Fibroblast of lung (primary cell): ENCODE measurements at regions not wholly inside any gene's neighbourhood (a gene's known extent, or its start where the extent isn't known, plus 50 kb on each side); places are given as distances from the start of the nearest gene placed in this dataset.

ENCODE experiments used
- EZH2 ChIP-seq: IDR thresholded peaks from 2 replicates; pipeline ENCODE4 v1.5.1; 2012; ENCODE audit warnings: low read length, control low read depth, mild to moderate bottlenecking; ENCODE audit errors: missing control alignments
- TF ChIP-seq, protein P1 (sequence below), 2 donors: IDR thresholded peaks in 1 of 2; conservative IDR thresholded peaks in 1 of 2; 1 replicate in 1 of 2; 2 replicates in 1 of 2; pipeline ENCODE4 v1.5.1; 2011 to 2012; ENCODE audit warnings: low read length in 2 of 2, control low read depth in 1 of 2, inconsistent platforms in 1 of 2, low read depth in 1 of 2, mild to moderate bottlenecking in 1 of 2

DNA sequence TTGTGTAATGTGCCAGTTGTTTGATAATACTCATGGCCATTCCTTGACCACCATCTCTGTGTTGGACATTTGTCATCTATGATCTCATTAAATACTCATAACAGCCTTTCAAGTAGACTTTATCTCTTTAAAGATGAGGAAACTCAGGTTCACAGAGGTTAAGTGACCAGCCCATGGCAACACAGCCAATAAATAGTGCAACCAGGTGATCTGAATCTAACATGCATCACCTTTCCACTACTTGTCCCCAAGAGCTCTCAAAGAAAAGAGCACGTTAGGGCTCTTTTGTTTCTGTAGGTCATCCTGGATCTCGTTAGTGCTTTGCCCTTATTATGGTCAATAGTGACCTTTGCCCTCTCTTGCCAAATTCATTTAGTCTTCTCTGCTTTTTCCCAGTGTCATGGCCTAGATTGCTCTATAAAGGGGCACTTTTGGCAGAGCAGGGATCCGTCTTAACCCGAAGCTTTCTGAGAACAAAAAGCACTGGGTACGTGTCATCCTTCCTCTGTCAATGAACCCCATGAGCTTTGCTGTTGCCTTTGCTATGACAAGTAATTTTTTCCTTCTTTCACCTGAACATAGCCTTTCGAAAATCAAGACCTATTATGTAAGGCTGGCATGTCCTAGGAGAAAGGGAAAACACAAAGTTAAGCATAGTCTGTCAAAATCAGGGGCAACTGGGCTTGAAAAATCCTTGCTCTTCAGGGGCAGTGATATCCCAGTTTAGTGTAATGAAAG lies 88.0 kb upstream of the PLXNA2 start:
- TF ChIP-seq, protein P1, sequence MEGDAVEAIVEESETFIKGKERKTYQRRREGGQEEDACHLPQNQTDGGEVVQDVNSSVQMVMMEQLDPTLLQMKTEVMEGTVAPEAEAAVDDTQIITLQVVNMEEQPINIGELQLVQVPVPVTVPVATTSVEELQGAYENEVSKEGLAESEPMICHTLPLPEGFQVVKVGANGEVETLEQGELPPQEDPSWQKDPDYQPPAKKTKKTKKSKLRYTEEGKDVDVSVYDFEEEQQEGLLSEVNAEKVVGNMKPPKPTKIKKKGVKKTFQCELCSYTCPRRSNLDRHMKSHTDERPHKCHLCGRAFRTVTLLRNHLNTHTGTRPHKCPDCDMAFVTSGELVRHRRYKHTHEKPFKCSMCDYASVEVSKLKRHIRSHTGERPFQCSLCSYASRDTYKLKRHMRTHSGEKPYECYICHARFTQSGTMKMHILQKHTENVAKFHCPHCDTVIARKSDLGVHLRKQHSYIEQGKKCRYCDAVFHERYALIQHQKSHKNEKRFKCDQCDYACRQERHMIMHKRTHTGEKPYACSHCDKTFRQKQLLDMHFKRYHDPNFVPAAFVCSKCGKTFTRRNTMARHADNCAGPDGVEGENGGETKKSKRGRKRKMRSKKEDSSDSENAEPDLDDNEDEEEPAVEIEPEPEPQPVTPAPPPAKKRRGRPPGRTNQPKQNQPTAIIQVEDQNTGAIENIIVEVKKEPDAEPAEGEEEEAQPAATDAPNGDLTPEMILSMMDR (conservative IDR thresholded peaks at IDR 0.05 in 1 of 2, IDR thresholded peaks at IDR 0.05 in 1 of 2; ENCODE audit: low read depth in 1 of 2, low read length in 2 of 2) = no peak
- no peak for TF ChIP-seq EZH2
